ENCODE measurements at regions not wholly inside any gene's neighbourhood (a gene's known extent, or its start where the extent isn't known, plus 50 kb on each side); places are given as distances from the start of the nearest gene placed in this dataset.

GRCh38 chr3:87045473-87045872, 54.5 kb upstream of the VGLL3 start:
- Histone ChIP-seq H3F3A (ENCODE audit: insufficient read depth, low read length, poor library complexity, severe bottlenecking) (no peaks in the 10 kb centered on the region), H3K4me3 (ENCODE audit: low read length) (no peak overlapping the region), H3K4me2 (ENCODE audit: low read length) (no peak overlapping the region), H3K9me2 (ENCODE audit: insufficient read depth, low read length) (no peaks in the 10 kb centered on the region), H3K36me3 (ENCODE audit: insufficient read depth, low read length) (no peaks in the 10 kb centered on the region), H3K79me2 (replicated peaks; ENCODE audit: insufficient read depth, low read length) (no peaks in the 10 kb centered on the region), H3K9ac (ENCODE audit: low read length) (no peak overlapping the region), H3K27ac (ENCODE audit: low read length) (no peak overlapping the region), H3K9me3 (ENCODE audit: low read length) (no peaks in the 10 kb centered on the region), H3K27me3 (ENCODE audit: insufficient read depth, low read depth, low read length) (no peaks in the 10 kb centered on the region), H2AFZ (ENCODE audit: low read depth, low read length) (no peak overlapping the region), H4K20me1 (ENCODE audit: insufficient read depth) (no peaks in the 10 kb centered on the region)
- TF ChIP-seq POLR2AphosphoS5 (IDR thresholded peaks at IDR 0.05) (no peak), EZH2 (IDR thresholded peaks at IDR 0.05; ENCODE audit: borderline replicate concordance, insufficient read depth, low read length, poor library complexity, severe bottlenecking) (no peak), TAF1 (IDR thresholded peaks at IDR 0.05; ENCODE audit: low read depth) (no peak), RAD21 (conservative IDR thresholded peaks at IDR 0.05) (no peak), SMC3 (conservative IDR thresholded peaks at IDR 0.05; ENCODE audit: poor library complexity) (no peak), EP300 (conservative IDR thresholded peaks at IDR 0.05; ENCODE audit: poor library complexity, severe bottlenecking) (no peak), REST (IDR thresholded peaks at IDR 0.05; ENCODE audit: borderline replicate concordance) (no peak), CTCF (IDR thresholded peaks at IDR 0.05; ENCODE audit: poor library complexity, severe bottlenecking) (no peak), MXI1 (conservative IDR thresholded peaks at IDR 0.05; ENCODE audit: poor library complexity, severe bottlenecking) (no peak)

- Histone ChIP-seq H3K27ac (ENCODE audit: low read length) (no peak overlapping the region), H3K4me3 (ENCODE audit: low read length) (no peak overlapping the region), H3K79me2 (replicated peaks; ENCODE audit: insufficient read depth, low read length) (no peaks in the 10 kb centered on the region), H4K20me1 (ENCODE audit: insufficient read depth) (no peaks in the 10 kb centered on the region), H3K4me2 (ENCODE audit: low read length) (no peak overlapping the region), H3F3A (ENCODE audit: insufficient read depth, low read length, poor library complexity, severe bottlenecking) (no peaks in the 10 kb centered on the region), H3K9ac (ENCODE audit: low read length) (no peak overlapping the region), H3K9me2 (ENCODE audit: insufficient read depth, low read length) (no peaks in the 10 kb centered on the region), H3K36me3 (ENCODE audit: insufficient read depth, low read length) (no peaks in the 10 kb centered on the region), H3K27me3 (ENCODE audit: insufficient read depth, low read depth, low read length) (no peaks in the 10 kb centered on the region), H2AFZ (ENCODE audit: low read depth, low read length) (no peak overlapping the region), H3K9me3 (ENCODE audit: low read length) (no peaks in the 10 kb centered on the region)
- TF ChIP-seq POLR2AphosphoS5 (IDR thresholded peaks at IDR 0.05) (no peak), REST (IDR thresholded peaks at IDR 0.05; ENCODE audit: borderline replicate concordance) (no peak), TAF1 (IDR thresholded peaks at IDR 0.05; ENCODE audit: low read depth) (no peak), MXI1 (conservative IDR thresholded peaks at IDR 0.05; ENCODE audit: poor library complexity, severe bottlenecking) (no peak), CTCF (IDR thresholded peaks at IDR 0.05; ENCODE audit: poor library complexity, severe bottlenecking) (no peak), RAD21 (conservative IDR thresholded peaks at IDR 0.05) (no peak), EP300 (conservative IDR thresholded peaks at IDR 0.05; ENCODE audit: poor library complexity, severe bottlenecking) (no peak), EZH2 (IDR thresholded peaks at IDR 0.05; ENCODE audit: borderline replicate concordance, insufficient read depth, low read length, poor library complexity, severe bottlenecking) (no peak), SMC3 (conservative IDR thresholded peaks at IDR 0.05; ENCODE audit: poor library complexity) (no peak)
These were observed 53.9 kb upstream of the VGLL3 start for GRCh38 chr3:87044846-87045245.

All from neural cell (in vitro differentiated cells).